ENCODE measurements at regions not wholly inside any gene's neighbourhood (a gene's known extent, or its start where the extent isn't known, plus 50 kb on each side); places are given as distances from the start of the nearest gene placed in this dataset.

- BruUV-seq (replicated peaks) = no TSS peak
- no peak for TF ChIP-seq YBX1 (IDR thresholded peaks at IDR 0.05)
- TF ChIP-seq ZNF384 (IDR thresholded peaks at IDR 0.05; ENCODE audit: borderline replicate concordance, low read depth, low read length) = no peak
- TF ChIP-seq PAX8 (IDR thresholded peaks at IDR 0.05) = no peak
- no peak for TF ChIP-seq MEF2B (IDR thresholded peaks at IDR 0.05; ENCODE audit: partially characterized antibody, poor library complexity, severe bottlenecking)
- TF ChIP-seq ZNF622 (IDR thresholded peaks at IDR 0.05) = no peak
- H3K4me2 ChIP-seq (ENCODE audit: control insufficient read depth, insufficient read depth) = no peak overlapping the region
These were observed 359.4 kb downstream of the MZT1 start for GRCh38 chr13:72368031-72368430.

GRCh38 chr13:72346716-72347115 is 380.7 kb downstream of the MZT1 start:
- H3K4me2 ChIP-seq (ENCODE audit: control insufficient read depth, insufficient read depth) = no peak overlapping the region
- ATAC-seq (no peak), FAIRE-seq (no peak), DNase-seq (ENCODE audit: low read depth, low spot score) (no peak)
- ChIA-PET RAD21 (ENCODE audit: unreplicated experiment) (no interaction called here), POLR2A (no interaction called here), SMC1A (ENCODE audit: uncharacterized antibody, unreplicated experiment) (no interaction called here), CTCF (no interaction called here)
- H4K20me1 ChIP-seq (ENCODE audit: control insufficient read depth, insufficient read depth) = no peaks in the 10 kb centered on the region
- H3K4me3 ChIP-seq = no peak overlapping the region
- intact Hi-C loops (cut with micrococcal nuclease; ENCODE audit: unreplicated experiment) (no loop called here), in situ Hi-C loops (cut with MboI) (no loop called here)
- no peak overlapping the region for H3K9ac ChIP-seq (ENCODE audit: control insufficient read depth, insufficient read depth, low read length)
- no peaks in the 10 kb centered on the region for H3K9me3 ChIP-seq (replicated peaks; ENCODE audit: control insufficient read depth, insufficient read depth, low read length)
- no peaks in the 10 kb centered on the region for H3K36me3 ChIP-seq (ENCODE audit: control insufficient read depth in 2 of 2, insufficient read depth in 2 of 2, low read length in 1 of 2)
- no TSS peak for BruUV-seq (replicated peaks)
- no peak overlapping the region for H2AFZ ChIP-seq (ENCODE audit: control insufficient read depth, low read depth, low read length)
- no peak for TF ChIP-seq SRF (IDR thresholded peaks at IDR 0.05; ENCODE audit: low read depth in 2 of 2, low read length in 2 of 2)
- no peak for TF ChIP-seq SUZ12 (IDR thresholded peaks at IDR 0.05; ENCODE audit: unreplicated experiment)
- TF ChIP-seq BMI1 (IDR thresholded peaks at IDR 0.05; ENCODE audit: borderline replicate concordance) = no peak
- no peak for TF ChIP-seq CBX3 (IDR thresholded peaks at IDR 0.05; ENCODE audit: borderline replicate concordance, low read depth)
- TF ChIP-seq SIX5 (IDR thresholded peaks at IDR 0.05; ENCODE audit: low read depth, low read length, severe bottlenecking) = no peak
- TF ChIP-seq IKZF2 (IDR thresholded peaks at IDR 0.05) = no peak
- TF ChIP-seq JUND (IDR thresholded peaks at IDR 0.05; ENCODE audit: low read depth, low read length) = no peak
- TF ChIP-seq PAX8 (IDR thresholded peaks at IDR 0.05) = no peak
- no peak for TF ChIP-seq NR2C1 (IDR thresholded peaks at IDR 0.05)
- no peaks in the 10 kb centered on the region for H3K27me3 ChIP-seq (replicated peaks in 1 of 2; ENCODE audit: control insufficient read depth in 2 of 2, insufficient read depth in 2 of 2, low read length in 1 of 2)
- 41% methylated on average over 5 of the region's 5 CpGs for WGBS (ENCODE audit: insufficient coverage, insufficient replicate concordance, low lambda C conversion rate, missing lambda C conversion rate)
- no peaks in the 10 kb centered on the region for H3K79me2 ChIP-seq (ENCODE audit: control insufficient read depth, insufficient read depth, low read length)
- H3K27ac ChIP-seq (ENCODE audit: control insufficient read depth, insufficient read depth) = no peak overlapping the region
- no peaks in the 10 kb centered on the region for H3K4me1 ChIP-seq (ENCODE audit: control insufficient read depth, insufficient read depth, low read length)

More at GRCh38 chr13:72368031-72368430, 359.4 kb downstream of the MZT1 start:
- ATAC-seq (no peak), FAIRE-seq (no peak), DNase-seq (ENCODE audit: low read depth, low spot score) (no peak)
- SMC1A ChIA-PET (ENCODE audit: uncharacterized antibody, unreplicated experiment) = no interaction called here
- Histone ChIP-seq H3K27me3 (replicated peaks in 1 of 2; ENCODE audit: control insufficient read depth in 2 of 2, insufficient read depth in 2 of 2, low read length in 1 of 2) (no peaks in the 10 kb centered on the region), H3K4me1 (ENCODE audit: control insufficient read depth, insufficient read depth, low read length) (no peaks in the 10 kb centered on the region), H2AFZ (ENCODE audit: control insufficient read depth, low read depth, low read length) (no peak overlapping the region), H3K27ac (ENCODE audit: control insufficient read depth, insufficient read depth) (no peak overlapping the region), H4K20me1 (ENCODE audit: control insufficient read depth, insufficient read depth) (no peaks in the 10 kb centered on the region), H3K9ac (ENCODE audit: control insufficient read depth, insufficient read depth, low read length) (no peak overlapping the region), H3K4me3 (no peak overlapping the region), H3K79me2 (ENCODE audit: control insufficient read depth, insufficient read depth, low read length) (no peaks in the 10 kb centered on the region), H3K9me3 (replicated peaks; ENCODE audit: control insufficient read depth, insufficient read depth, low read length) (no peaks in the 10 kb centered on the region), H3K36me3 (ENCODE audit: control insufficient read depth in 2 of 2, insufficient read depth in 2 of 2, low read length in 1 of 2) (no peaks in the 10 kb centered on the region)
- 0% methylated on average over 1 of the region's 1 CpG for WGBS (ENCODE audit: insufficient coverage, insufficient replicate concordance, low lambda C conversion rate, missing lambda C conversion rate)
- in situ Hi-C loops (cut with MboI) = no loop called here
- intact Hi-C loops (cut with micrococcal nuclease; ENCODE audit: unreplicated experiment) = no loop called here
- POLR2A ChIA-PET = no interaction called here
- RAD21 ChIA-PET (ENCODE audit: unreplicated experiment) = no interaction called here
- CTCF ChIA-PET = no interaction called here
